Inferior parietal cortex (tissue), 1 donor: ENCODE measurements at regions not wholly inside any gene's neighbourhood (a gene's known extent, or its start where the extent isn't known, plus 50 kb on each side); places are given as distances from the start of the nearest gene placed in this dataset.
"Not testable (repeated sequence)": the region's sequence is repeated elsewhere in the genome, so short reads cannot be mapped to it uniquely, and the experiment has no call there.

Experiments
- DNase-seq: peaks from one replicate; pipeline ENCODE4 v3.0.0-alpha.2; 2016; ENCODE audit errors: extremely low spot score

DNA sequence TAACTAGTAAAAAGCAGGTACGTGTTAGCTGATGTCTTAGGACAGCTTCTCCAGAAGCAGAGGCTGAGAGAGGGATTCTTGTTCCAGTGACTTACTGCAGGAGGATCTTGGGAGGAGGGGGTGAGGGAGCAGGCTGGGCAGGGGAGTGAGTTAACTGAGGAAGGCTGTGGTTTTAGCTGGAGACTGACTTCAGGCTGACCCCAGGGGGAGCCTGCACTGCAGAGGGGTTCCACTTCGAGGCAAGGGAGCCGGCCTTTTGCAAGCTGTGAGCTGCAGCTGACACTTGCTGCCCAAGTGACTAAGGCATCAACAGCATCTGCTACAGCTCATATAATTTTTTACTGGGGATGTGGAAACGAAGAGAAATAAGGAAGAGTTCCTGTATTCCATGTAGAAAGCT is 50.4 kb upstream of the SOD1 start:
- no peak for DNase-seq

DNA sequence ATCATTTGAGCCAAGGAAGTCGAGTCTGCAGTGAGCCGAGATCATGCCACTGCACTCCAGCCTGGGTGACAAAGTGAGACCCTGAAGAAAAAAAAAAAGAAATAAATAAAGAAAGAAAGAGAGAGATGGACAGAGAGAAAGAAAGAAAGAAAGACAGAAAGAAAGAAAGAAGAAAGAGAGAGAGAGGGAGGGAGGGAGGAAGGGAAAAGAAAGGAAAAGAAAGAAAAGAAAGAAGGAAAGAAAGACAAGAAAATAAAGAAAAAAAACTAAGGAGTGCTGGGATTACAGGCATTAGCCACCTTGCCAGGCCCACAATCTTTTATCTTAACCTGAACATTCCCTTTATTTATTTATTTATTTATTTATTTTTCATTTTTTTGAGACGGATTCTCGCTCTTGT is 51.7 kb upstream of the SOD1 start:
- no peak for DNase-seq

GRCh38 chr21:31606081-31606874 is 53.2 kb upstream of the SOD1 start:
- no peak for DNase-seq

DNA sequence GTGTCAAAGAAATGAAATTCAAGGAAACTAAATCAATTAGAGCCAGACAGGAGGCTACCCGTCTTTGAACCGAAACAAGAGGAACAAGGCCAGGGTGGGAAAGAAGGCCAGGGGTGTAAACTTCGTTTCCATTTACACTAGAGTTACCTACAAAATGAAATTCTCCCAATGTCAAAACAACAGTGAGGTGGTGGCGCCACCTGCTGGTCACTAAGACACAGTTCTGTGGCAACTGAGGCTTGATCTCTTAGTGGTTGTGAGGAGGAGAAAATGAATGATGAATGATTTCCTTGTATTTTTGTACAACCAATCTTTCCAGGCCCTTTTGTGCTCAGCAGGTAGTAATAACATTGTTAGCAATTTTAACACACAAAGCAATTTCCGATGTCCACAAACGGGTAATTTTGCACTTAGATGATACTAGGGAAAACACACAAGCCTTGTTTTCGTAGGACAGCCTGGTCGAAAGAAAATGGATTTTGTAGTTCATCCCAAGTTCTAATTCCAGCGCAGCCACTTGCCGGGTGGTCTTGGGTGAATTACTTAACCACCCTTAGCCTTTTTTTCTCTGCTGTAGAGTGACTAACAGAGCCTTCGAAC is 54.8 kb upstream of the SOD1 start:
- DNase-seq = peak; percentile 88

- no peak for DNase-seq
Measured at GRCh38 chr21:31599563-31599962, 59.9 kb upstream of the SOD1 start.

GRCh38 chr21:31599013-31599412 is 60.5 kb upstream of the SOD1 start:
- DNase-seq = no peak

DNA sequence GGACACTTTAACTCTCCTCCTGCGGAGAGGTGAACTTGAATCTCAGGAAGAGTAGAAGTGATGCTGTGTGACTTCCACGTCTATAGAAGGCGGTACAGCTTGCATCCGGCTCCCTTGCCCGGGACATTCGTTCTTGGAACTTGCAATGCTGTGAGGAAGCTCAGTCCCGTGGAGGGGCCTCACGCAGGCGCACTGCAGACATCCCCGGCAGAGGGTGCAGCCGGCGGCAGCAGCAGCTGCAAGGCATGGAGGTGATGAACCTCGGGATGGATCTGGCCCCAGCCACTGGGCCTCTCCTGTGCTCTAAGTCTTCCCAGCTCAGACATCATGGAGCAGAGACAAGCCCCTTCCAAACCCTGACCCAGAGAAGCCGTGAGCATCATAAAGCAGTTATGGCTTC is 61.8 kb upstream of the SOD1 start:
- DNase-seq = no peak

DNA sequence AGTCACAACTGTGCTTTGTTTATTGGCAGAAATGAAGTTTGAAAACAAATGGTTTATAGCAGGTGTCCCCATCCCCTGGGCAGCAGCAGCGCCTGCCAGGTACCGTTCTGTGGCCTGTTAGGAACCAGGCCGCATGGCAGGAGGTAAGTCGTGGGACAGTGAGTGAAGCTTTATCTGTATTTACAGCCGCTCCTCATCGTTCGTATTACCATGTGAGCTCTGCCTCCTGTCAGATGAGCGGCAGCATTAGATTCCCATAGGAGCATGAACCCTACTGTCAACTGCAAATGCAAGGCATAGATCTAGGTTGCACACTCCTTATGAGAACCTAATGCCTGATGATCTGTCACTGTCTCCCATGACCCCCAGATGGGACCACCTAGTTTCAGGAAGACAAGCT is 63.4 kb upstream of the SOD1 start:
- DNase-seq = no peak

DNA sequence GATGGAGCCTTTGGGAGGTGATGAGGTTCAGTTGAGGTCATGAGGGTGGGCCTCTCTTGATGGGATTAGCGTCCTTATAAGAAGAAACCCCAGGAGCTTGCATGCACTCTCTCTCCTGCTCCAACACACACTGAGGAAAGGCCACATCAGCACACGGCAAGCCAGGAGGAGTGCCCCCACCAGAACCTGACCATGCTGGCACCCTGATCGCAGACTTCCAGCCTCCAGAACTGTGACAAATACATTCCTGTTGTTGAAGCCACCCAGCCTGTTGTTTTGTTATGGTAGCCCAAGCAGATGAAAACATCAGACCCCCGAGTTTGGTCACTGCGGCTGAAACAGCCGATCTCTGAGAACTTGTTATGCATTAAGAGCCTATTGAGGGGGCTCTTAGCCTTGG is 64.8 kb upstream of the SOD1 start:
- no peak for DNase-seq

DNA sequence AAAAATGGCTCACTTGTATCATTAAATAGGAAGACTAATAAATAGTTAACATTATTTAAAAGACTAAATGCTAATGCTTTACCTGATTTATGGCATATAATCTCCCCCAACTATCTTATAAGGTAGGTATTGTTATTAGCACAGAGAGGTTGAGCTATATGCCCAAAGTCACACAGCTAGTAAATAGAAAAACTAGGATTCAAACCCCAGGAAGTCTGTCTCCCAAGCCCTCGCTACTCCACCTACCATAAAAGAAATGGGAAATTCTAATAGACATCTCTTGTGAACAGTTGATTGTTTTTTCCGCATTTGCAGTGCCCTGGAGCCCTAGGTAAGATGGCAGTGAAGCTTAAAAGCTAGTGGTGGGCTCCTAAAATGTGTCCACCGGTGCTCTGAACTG is 65.2 kb upstream of the SOD1 start:
- DNase-seq = no peak

- peak; percentile 26 for DNase-seq
Measured at GRCh38 chr21:31592963-31593560, 66.4 kb upstream of the SOD1 start.

GRCh38 chr21:31592516-31592915 is 67.0 kb upstream of the SOD1 start:
- no peak for DNase-seq

GRCh38 chr21:31589820-31590219 is 69.7 kb upstream of the SOD1 start:
- DNase-seq = no peak

DNA sequence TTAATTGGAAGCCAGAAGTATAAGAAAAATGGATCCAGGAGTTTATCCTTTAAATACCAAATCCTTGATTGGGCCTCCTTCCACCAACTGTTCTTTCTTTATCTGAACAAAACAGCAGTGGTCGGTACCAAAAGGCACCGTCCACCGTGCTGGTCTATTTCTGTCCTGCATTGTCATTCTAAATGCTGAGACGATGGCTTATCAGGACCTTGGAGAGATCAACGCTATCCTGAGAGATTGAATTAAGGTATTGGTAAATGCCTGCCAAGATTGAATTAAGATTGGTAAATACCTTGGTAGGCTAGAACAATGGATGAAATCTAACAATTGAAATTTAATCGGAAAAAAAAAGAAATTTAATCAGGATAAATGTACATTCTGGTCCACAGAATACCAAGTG is 73.4 kb upstream of the SOD1 start:
- DNase-seq = no peak

GRCh38 chr21:31583937-31584336 is 75.6 kb upstream of the SOD1 start:
- DNase-seq = not testable (repeated sequence)

- no peak for DNase-seq
Measured at GRCh38 chr21:31583498-31583897, 76.0 kb upstream of the SOD1 start.

DNA sequence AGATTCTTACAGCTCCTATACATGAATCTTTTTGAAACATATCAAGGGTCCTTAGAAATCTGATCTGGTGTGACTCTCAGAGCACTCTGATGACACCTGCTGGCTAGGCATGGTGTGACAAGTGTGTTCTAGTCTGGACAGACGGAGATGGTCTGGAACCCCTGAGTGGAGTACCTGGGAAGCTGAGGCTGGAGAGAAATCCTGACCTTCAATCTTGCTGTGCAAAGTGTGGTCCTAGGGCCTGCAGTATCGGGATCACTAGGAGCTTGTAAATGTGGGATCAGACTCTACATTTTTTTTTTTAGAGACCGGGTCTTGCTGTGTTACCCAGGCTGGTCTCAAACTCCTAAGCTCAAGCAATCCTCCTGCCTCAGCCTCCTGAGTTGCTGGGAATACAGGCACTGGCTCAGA is 78.6 kb upstream of the SOD1 start:
- peak; percentile 90 for DNase-seq

DNA sequence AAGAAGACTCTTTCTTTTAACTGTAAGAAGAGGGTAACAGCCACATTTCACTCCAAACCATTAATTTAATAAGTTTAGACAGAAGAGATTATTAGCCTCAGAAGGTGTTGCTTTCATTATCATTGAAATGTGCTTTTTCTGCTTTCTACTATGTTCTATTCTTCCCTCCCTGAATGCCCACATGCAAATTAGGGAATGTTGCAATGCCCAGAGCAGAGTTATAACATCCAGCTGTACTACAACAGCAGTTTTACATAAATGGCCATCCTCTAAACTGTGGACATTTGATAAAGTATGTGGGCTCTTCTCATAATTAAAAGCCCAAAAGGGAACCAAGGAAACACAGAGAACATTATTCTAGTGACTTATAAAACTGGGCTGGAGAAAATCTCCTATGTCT is 82.2 kb upstream of the SOD1 start:
- DNase-seq = no peak

- no peak for DNase-seq
Measured at GRCh38 chr21:31576428-31576827, 83.1 kb upstream of the SOD1 start.

- DNase-seq = no peak
Measured at GRCh38 chr21:31573217-31573616, 86.3 kb upstream of the SOD1 start.

DNA sequence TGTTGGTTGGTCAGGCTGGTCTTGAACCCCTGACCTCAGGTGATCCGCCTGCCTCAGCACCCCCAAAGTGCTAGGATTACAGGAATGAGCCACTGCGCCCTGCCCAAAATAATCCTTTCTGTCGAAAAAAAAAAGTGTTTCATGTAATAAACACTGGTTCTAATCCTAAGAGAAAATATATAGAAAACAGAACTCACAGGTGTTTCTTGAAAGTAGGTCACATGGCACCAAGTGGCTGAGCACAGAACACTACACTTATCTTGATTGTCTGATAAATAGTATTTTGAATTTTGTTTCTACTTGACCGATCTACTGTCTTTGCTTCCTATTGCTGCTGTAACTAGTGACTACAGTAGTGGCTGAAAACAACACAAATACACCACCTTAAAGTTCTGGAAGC is 87.6 kb upstream of the SOD1 start:
- no peak for DNase-seq

- no peak for DNase-seq
Measured at GRCh38 chr21:31570824-31571566, 88.5 kb upstream of the SOD1 start.

DNA sequence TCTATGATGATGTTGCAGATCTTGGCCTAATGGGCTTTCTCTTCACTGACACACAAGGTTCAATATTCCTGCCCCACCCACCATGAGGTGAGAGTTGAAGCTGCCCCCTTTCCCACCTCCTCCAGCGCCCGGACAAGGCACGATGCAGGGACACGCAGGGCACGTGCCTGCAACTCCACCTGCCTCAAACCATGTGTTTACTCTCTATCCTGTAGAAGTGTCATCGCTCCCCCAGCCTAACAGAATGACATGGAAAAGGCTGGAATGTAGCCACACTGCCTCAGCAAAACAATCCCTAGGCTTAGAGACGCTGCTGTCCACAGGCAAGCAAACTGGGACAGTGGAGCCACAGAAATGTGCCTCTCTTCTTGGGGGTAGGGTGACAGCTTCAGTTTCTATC is 92.9 kb upstream of the SOD1 start:
- DNase-seq = no peak
